HL-60 (cell line): ENCODE measurements at regions not wholly inside any gene's neighbourhood (a gene's known extent, or its start where the extent isn't known, plus 50 kb on each side); places are given as distances from the start of the nearest gene placed in this dataset.

Experiments
- POLR2AphosphoS5 ChIP-seq: IDR thresholded peaks from 2 replicates; pipeline ENCODE4 v1.6.1; 2012; ENCODE audit warnings: low read depth
- TF ChIP-seq, protein P1 (sequence below): IDR thresholded peaks from one replicate; pipeline ENCODE4 v1.5.1; 2011; ENCODE audit warnings: low read length, control low read depth, inconsistent platforms; ENCODE audit not compliant: insufficient read depth
- TF ChIP-seq, protein P2 (sequence below): IDR thresholded peaks from 2 replicates; pipeline ENCODE4 v1.6.1; 2012; ENCODE audit warnings: low read depth; ENCODE audit not compliant: insufficient replicate concordance

DNA sequence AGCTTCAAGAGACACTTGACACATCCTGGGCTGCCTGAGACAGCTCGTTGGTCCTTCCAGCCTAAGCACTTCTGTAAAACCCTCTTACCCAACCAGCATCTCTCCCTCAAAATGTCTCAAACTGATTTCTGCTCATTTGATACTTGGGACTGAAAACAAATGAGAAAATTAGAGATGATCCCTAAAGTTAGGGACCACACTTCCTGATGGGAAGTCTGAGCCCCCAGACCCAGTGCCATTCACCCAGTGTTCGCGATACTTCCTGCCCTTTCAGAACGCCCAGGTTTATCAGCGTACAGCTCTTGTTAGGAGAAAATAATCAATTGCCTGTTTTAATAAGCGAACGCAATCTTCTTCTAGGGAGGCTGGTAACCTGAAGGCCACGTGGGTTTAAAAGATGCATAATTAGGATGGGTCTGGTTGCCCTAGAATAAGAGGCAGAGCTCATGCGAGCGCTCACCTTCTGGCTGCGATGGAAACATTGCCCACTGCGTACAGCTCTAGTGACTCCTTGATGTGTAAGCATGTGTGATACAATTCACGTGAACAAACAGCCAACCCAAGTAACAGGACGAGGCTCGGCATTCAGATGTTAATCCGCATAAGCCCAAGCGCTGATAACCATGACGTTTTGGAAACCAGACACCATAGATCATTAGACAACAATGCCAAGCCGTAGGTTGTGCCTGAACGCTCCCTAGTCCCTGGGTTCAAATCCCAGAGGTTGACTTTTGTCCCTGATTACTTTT is 213.1 kb downstream of the FOXL1 start:
- TF ChIP-seq, protein P1, sequence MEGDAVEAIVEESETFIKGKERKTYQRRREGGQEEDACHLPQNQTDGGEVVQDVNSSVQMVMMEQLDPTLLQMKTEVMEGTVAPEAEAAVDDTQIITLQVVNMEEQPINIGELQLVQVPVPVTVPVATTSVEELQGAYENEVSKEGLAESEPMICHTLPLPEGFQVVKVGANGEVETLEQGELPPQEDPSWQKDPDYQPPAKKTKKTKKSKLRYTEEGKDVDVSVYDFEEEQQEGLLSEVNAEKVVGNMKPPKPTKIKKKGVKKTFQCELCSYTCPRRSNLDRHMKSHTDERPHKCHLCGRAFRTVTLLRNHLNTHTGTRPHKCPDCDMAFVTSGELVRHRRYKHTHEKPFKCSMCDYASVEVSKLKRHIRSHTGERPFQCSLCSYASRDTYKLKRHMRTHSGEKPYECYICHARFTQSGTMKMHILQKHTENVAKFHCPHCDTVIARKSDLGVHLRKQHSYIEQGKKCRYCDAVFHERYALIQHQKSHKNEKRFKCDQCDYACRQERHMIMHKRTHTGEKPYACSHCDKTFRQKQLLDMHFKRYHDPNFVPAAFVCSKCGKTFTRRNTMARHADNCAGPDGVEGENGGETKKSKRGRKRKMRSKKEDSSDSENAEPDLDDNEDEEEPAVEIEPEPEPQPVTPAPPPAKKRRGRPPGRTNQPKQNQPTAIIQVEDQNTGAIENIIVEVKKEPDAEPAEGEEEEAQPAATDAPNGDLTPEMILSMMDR = no peak
- TF ChIP-seq, protein P2, sequence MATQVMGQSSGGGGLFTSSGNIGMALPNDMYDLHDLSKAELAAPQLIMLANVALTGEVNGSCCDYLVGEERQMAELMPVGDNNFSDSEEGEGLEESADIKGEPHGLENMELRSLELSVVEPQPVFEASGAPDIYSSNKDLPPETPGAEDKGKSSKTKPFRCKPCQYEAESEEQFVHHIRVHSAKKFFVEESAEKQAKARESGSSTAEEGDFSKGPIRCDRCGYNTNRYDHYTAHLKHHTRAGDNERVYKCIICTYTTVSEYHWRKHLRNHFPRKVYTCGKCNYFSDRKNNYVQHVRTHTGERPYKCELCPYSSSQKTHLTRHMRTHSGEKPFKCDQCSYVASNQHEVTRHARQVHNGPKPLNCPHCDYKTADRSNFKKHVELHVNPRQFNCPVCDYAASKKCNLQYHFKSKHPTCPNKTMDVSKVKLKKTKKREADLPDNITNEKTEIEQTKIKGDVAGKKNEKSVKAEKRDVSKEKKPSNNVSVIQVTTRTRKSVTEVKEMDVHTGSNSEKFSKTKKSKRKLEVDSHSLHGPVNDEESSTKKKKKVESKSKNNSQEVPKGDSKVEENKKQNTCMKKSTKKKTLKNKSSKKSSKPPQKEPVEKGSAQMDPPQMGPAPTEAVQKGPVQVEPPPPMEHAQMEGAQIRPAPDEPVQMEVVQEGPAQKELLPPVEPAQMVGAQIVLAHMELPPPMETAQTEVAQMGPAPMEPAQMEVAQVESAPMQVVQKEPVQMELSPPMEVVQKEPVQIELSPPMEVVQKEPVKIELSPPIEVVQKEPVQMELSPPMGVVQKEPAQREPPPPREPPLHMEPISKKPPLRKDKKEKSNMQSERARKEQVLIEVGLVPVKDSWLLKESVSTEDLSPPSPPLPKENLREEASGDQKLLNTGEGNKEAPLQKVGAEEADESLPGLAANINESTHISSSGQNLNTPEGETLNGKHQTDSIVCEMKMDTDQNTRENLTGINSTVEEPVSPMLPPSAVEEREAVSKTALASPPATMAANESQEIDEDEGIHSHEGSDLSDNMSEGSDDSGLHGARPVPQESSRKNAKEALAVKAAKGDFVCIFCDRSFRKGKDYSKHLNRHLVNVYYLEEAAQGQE = no peak
- TF ChIP-seq POLR2AphosphoS5 = no peak
